H1 (cell line): ENCODE measurements at regions not wholly inside any gene's neighbourhood (a gene's known extent, or its start where the extent isn't known, plus 50 kb on each side); places are given as distances from the start of the nearest gene placed in this dataset.

Experiments used
- CTCF ChIA-PET: fragments of 300-600 bp; sonication (Branson Sonifier 250); formaldehyde crosslinking; loops from one replicate; lab custom pipeline; 2021; ENCODE audit not compliant: partially characterized antibody; lab: Charles Lee
- POLR2A ChIA-PET: fragments of 300-600 bp; sonication (Branson Sonifier 250); formaldehyde crosslinking; loops from one replicate; lab custom pipeline; 2021; ENCODE audit warnings: inconsistent platforms; ENCODE audit not compliant: partially characterized antibody; lab: Charles Lee
- DNase-seq, 2 experiments: peaks; one replicate each; pipeline versions ENCODE4 v3.0.0 to v3.0.0-alpha.2; 2010 to 2022; ENCODE audit warnings: low spot score in 2 of 2, low read depth in 1 of 2, mixed read lengths in 1 of 2
- FAIRE-seq: peaks from 2 replicates; lab custom pipeline; 2011; peaks lifted over from hg19 to GRCh38; lab: Jason Lieb, UNC
- H2AFZ ChIP-seq: 2 replicates; pipeline ENCODE4 v1.8.1; 2012; ENCODE audit warnings: low read length, inconsistent platforms
- H2AK5ac ChIP-seq: 2 replicates; pipeline ENCODE4 v1.6.1; 2013; ENCODE audit warnings: low read depth, low read length
- H2BK120ac ChIP-seq: replicated peaks from 2 replicates; pipeline ENCODE3; 2013; ENCODE audit warnings: low read depth, low read length, inconsistent platforms
- H2BK12ac ChIP-seq: 2 replicates; pipeline ENCODE4 v1.6.1; 2013; ENCODE audit warnings: low read depth, low read length
- H2BK15ac ChIP-seq: 2 replicates; pipeline ENCODE4 v1.6.1; 2013; ENCODE audit warnings: low read length
- H2BK20ac ChIP-seq: 2 replicates; pipeline ENCODE4 v1.6.1; 2013; ENCODE audit warnings: low read length
- H2BK5ac ChIP-seq: 2 replicates; pipeline ENCODE4 v1.6.1; 2013; ENCODE audit warnings: low read depth, low read length
- H3K14ac ChIP-seq: 2 replicates; pipeline ENCODE4 v1.6.1; 2013; ENCODE audit warnings: inconsistent platforms; ENCODE audit not compliant: insufficient read length
- H3K18ac ChIP-seq: 2 replicates; pipeline ENCODE4 v1.6.1; 2013; ENCODE audit warnings: low read length; ENCODE audit errors: extremely low read depth
- H3K23ac ChIP-seq: 2 replicates; pipeline ENCODE4 v1.6.1; 2013; ENCODE audit warnings: inconsistent platforms; ENCODE audit not compliant: insufficient read length
- H3K23me2 ChIP-seq: 2 replicates; pipeline ENCODE4 v1.6.1; 2013; ENCODE audit warnings: low read depth, low read length
- H3K27ac ChIP-seq: 2 replicates; pipeline ENCODE4 v1.6.1; 2011; ENCODE audit warnings: low read depth, low read length, inconsistent platforms
- H3K27me3 ChIP-seq, 4 experiments: replicated peaks in 1 of 4; 1 replicate in 1 of 4; 2 replicates in 3 of 4; pipeline versions ENCODE4 v1.6.1 to v1.8.1; 2011 to 2013; ENCODE audit warnings: low read length in 3 of 4, mild to moderate bottlenecking in 3 of 4, inconsistent platforms in 2 of 4, mixed read lengths in 2 of 4, moderate library complexity in 1 of 4; ENCODE audit not compliant: control insufficient read depth in 3 of 4, insufficient read depth in 3 of 4; ENCODE audit errors: extremely low read depth in 1 of 4
- H3K36me3 ChIP-seq, 4 experiments: 2 replicates each; pipeline versions ENCODE4 v1.6.1 to v1.8.1; 2011 to 2013; ENCODE audit warnings: mild to moderate bottlenecking in 4 of 4, low read length in 3 of 4, moderate library complexity in 2 of 4, control low read depth in 1 of 4, inconsistent platforms in 1 of 4; ENCODE audit not compliant: insufficient read depth in 4 of 4, control insufficient read depth in 2 of 4
- H3K4ac ChIP-seq: replicated peaks from 2 replicates; pipeline ENCODE3; 2013; ENCODE audit warnings: low read length, low read depth, mixed read lengths, inconsistent platforms; ENCODE audit not compliant: insufficient read length
- H3K4me1 ChIP-seq, 4 experiments: replicated peaks in 1 of 4; 1 replicate in 1 of 4; 2 replicates in 3 of 4; pipeline versions ENCODE4 v1.6.1 to v1.8.1; 2011 to 2013; ENCODE audit warnings: low read length in 3 of 4, inconsistent platforms in 2 of 4, mixed read lengths in 1 of 4; ENCODE audit not compliant: insufficient read depth in 4 of 4, control insufficient read depth in 3 of 4
- H3K4me2 ChIP-seq, 2 experiments: 2 replicates each; pipeline versions ENCODE4 v1.6.1 to v1.8.1; 2011 to 2013; ENCODE audit warnings: low read depth in 2 of 2, low read length in 2 of 2, control low read depth in 1 of 2, inconsistent platforms in 1 of 2, mild to moderate bottlenecking in 1 of 2; ENCODE audit not compliant: insufficient read depth in 1 of 2
- H3K4me3 ChIP-seq, 4 experiments: fragments of 200-600, 300-600 bp in 1 of 4; sonication (generic), shearing (Covaris generic), sonication (Bioruptor Twin) in 1 of 4; 2 replicates each; pipeline versions ENCODE4 v1.5.1 to v1.8.1; 2011 to 2016; ENCODE audit warnings: low read length in 4 of 4, low read depth in 3 of 4, control low read depth in 2 of 4, inconsistent platforms in 2 of 4, mild to moderate bottlenecking in 2 of 4, mixed read lengths in 1 of 4, moderate library complexity in 1 of 4; ENCODE audit not compliant: insufficient read depth in 2 of 4; ENCODE audit errors: extremely low read depth in 1 of 4
- H3K56ac ChIP-seq: replicated peaks from 2 replicates; pipeline ENCODE3; 2013; ENCODE audit warnings: low read depth, mild to moderate bottlenecking, mixed read lengths, low read length, inconsistent platforms; ENCODE audit not compliant: insufficient read length
- H3K79me1 ChIP-seq: 2 replicates; pipeline ENCODE4 v1.6.1; 2013; ENCODE audit warnings: low read depth, low read length, control low read depth
- H3K79me2 ChIP-seq, 2 experiments: 2 replicates each; pipeline versions ENCODE4 v1.6.1 to v1.8.1; 2012 to 2013; ENCODE audit warnings: low read length in 2 of 2, mild to moderate bottlenecking in 2 of 2, inconsistent platforms in 1 of 2; ENCODE audit not compliant: insufficient read depth in 2 of 2, control insufficient read depth in 1 of 2
- H3K9ac ChIP-seq, 4 experiments: replicated peaks in 1 of 4; 1 replicate in 1 of 4; 2 replicates in 3 of 4; pipeline versions ENCODE4 v1.6.1 to v1.8.1; 2011 to 2013; ENCODE audit warnings: low read depth in 3 of 4, low read length in 3 of 4, control low read depth in 2 of 4, mild to moderate bottlenecking in 2 of 4, moderate library complexity in 2 of 4, inconsistent platforms in 1 of 4; ENCODE audit errors: extremely low read depth in 1 of 4
- H3K9me3 ChIP-seq, 2 experiments: 2 replicates each; pipeline versions ENCODE4 v1.6.1 to v1.8.1; 2012 to 2013; ENCODE audit warnings: mild to moderate bottlenecking in 2 of 2, moderate library complexity in 2 of 2, control low read depth in 1 of 2, inconsistent platforms in 1 of 2, low read depth in 1 of 2, low read length in 1 of 2, mixed read lengths in 1 of 2; ENCODE audit not compliant: insufficient read depth in 2 of 2
- H4K20me1 ChIP-seq, 2 experiments: replicated peaks in 1 of 2; 2 replicates each; pipeline versions ENCODE3 to v1.8.1; 2011 to 2013; ENCODE audit warnings: inconsistent platforms in 2 of 2, low read length in 2 of 2, mild to moderate bottlenecking in 1 of 2; ENCODE audit not compliant: insufficient read depth in 2 of 2, control insufficient read depth in 1 of 2
- H4K5ac ChIP-seq: 2 replicates; pipeline ENCODE4 v1.6.1; 2013; ENCODE audit warnings: low read length, low read depth, mixed read lengths, inconsistent platforms; ENCODE audit not compliant: insufficient read length
- H4K8ac ChIP-seq: 2 replicates; pipeline ENCODE4 v1.8.0; 2013; ENCODE audit warnings: mild to moderate bottlenecking, moderate library complexity, low read length, inconsistent platforms; ENCODE audit not compliant: insufficient read depth; ENCODE audit errors: extremely low read depth
- H4K91ac ChIP-seq: replicated peaks from 2 replicates; pipeline ENCODE3; 2013; ENCODE audit warnings: low read length, mixed read lengths, inconsistent platforms; ENCODE audit not compliant: insufficient read length
- CBX5 ChIP-seq: fragments of 300-800, 300-1000 bp; sonication (generic); IDR thresholded peaks from 2 replicates; pipeline ENCODE4 v1.7.1; 2016; ENCODE audit warnings: antibody characterized with exemption, low read length, low read depth
- KDM4A ChIP-seq: IDR thresholded peaks from one replicate; pipeline ENCODE4 v1.7.1; 2012; ENCODE audit warnings: low read depth, mild to moderate bottlenecking, moderate library complexity, low read length, inconsistent platforms; ENCODE audit not compliant: severe bottlenecking
- MAX ChIP-seq: IDR thresholded peaks from 2 replicates; pipeline ENCODE4 v1.6.1; 2012; ENCODE audit warnings: inconsistent platforms
- POLR2AphosphoS5 ChIP-seq: IDR thresholded peaks from 2 replicates; pipeline ENCODE4 v1.6.1; 2011; ENCODE audit warnings: low read depth, low read length
- TAF7 ChIP-seq: optimal IDR thresholded peaks from 2 replicates; pipeline ENCODE3; 2011; ENCODE audit warnings: low read depth, mild to moderate bottlenecking, inconsistent platforms, low read length, moderate library complexity, borderline replicate concordance
- ZNF274 ChIP-seq: IDR thresholded peaks from 2 replicates; pipeline ENCODE4 v1.7.0; 2012; ENCODE audit warnings: low read length, borderline replicate concordance; ENCODE audit errors: extremely low read depth
- WGBS, 2 experiments: shearing (Covaris generic) in 1 of 2; methylation state at CpG; one replicate each; pipeline versions ENCODE4 v1.1.6 to v1.1.7; 2013 to 2015; ENCODE audit warnings: low lambda C conversion rate in 2 of 2, mixed read lengths in 2 of 2, inconsistent platforms in 1 of 2, low coverage in 1 of 2, missing lambda C conversion rate in 1 of 2; ENCODE audit not compliant: insufficient replicate concordance in 2 of 2, insufficient coverage in 1 of 2, insufficient read length in 1 of 2; ENCODE audit errors: extremely low coverage in 1 of 2, missing lambda C conversion rate in 1 of 2; 5-methylcytosine and 5-hydroxymethylcytosine counted together
- TF ChIP-seq, protein P1 (sequence below): IDR thresholded peaks from 2 replicates; pipeline ENCODE4 v1.6.1; 2012; ENCODE audit warnings: low read length, inconsistent platforms

DNA sequence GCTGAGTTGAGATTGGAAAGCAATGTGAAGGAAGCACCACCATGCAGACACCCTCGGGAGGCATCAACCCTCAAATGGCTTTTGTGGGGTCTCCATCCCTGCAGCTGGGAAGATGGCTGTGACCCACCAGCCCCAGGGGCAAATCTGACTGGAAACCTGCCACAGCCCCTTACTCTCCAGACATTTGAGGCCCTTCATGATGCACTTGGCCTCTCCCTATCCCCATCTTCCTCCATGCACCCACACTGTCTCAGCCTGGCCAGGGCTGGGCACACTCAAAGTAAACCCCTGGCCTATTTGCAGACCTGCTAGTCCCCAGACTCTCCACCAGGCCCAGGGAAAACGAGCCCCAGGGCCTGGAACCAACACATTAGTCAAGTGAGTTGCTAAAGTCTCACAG, 205.2 kb downstream of the MATN1 start:
- H2AFZ ChIP-seq = no peak overlapping the region
- no peak overlapping the region for H3K56ac ChIP-seq
- peaks cover 0 to 3% (median 0%) of the 10 kb centered on the region in 4 experiments; a peak in 2 of 7 replicates for H3K4me1 ChIP-seq
- no peak overlapping the region for H3K23ac ChIP-seq
- no peak overlapping the region for H3K4me2 ChIP-seq
- no peak overlapping the region for H4K8ac ChIP-seq
- H3K9me3 ChIP-seq = no peaks in the 10 kb centered on the region
- no peaks in the 10 kb centered on the region for H4K20me1 ChIP-seq
- H3K23me2 ChIP-seq = no peaks in the 10 kb centered on the region; the same call in 1 of the 2 replicates
- H2AK5ac ChIP-seq = no peak overlapping the region
- H3K27me3 ChIP-seq = no peaks in the 10 kb centered on the region
- no peak overlapping the region for H2BK120ac ChIP-seq
- H4K5ac ChIP-seq = no peak overlapping the region
- H3K27ac ChIP-seq = no peak overlapping the region
- WGBS, 2 experiments = 79% methylated on average over 2 of the region's 2 CpGs; no CpG with 5 or more reads in 1 of the 2 experiments
- no peaks in the 10 kb centered on the region for H3K36me3 ChIP-seq
- POLR2A ChIA-PET = no interaction called here
- H3K4ac ChIP-seq = no peak overlapping the region
- H2BK12ac ChIP-seq = no peak overlapping the region
- H3K79me2 ChIP-seq = no peaks in the 10 kb centered on the region
- no peaks in the 10 kb centered on the region for H3K79me1 ChIP-seq
- no peak for FAIRE-seq
- no peak for TF ChIP-seq MAX
- TF ChIP-seq POLR2AphosphoS5 = no peak
- TF ChIP-seq CBX5 = no peak
- TF ChIP-seq, protein P1, sequence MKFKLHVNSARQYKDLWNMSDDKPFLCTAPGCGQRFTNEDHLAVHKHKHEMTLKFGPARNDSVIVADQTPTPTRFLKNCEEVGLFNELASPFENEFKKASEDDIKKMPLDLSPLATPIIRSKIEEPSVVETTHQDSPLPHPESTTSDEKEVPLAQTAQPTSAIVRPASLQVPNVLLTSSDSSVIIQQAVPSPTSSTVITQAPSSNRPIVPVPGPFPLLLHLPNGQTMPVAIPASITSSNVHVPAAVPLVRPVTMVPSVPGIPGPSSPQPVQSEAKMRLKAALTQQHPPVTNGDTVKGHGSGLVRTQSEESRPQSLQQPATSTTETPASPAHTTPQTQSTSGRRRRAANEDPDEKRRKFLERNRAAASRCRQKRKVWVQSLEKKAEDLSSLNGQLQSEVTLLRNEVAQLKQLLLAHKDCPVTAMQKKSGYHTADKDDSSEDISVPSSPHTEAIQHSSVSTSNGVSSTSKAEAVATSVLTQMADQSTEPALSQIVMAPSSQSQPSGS = no peak
- TF ChIP-seq TAF7 = no peak
- TF ChIP-seq KDM4A = no peak
- TF ChIP-seq ZNF274 = no peak
- TF ChIP-seq, all 59 proteins: peak for 0
- Histone ChIP-seq H3K4me3 (no peak overlapping the region), H4K91ac (no peak overlapping the region), H2BK20ac (no peak overlapping the region), H2BK15ac (no peak overlapping the region), H3K18ac (no peak overlapping the region), H2BK5ac (no peak overlapping the region), H3K14ac (no peak overlapping the region), H3K9ac (no peak overlapping the region)
- CTCF ChIA-PET = no interaction called here
- DNase-seq = peak in 1 of 2 experiments; percentile 23
